CD4-positive, alpha-beta memory T cell (primary cell): ENCODE measurements at regions not wholly inside any gene's neighbourhood (a gene's known extent, or its start where the extent isn't known, plus 50 kb on each side); places are given as distances from the start of the nearest gene placed in this dataset.

Experiments used
- CTCF ChIA-PET: fragments of 350-600 bp; sonication (Branson Sonifier 250); formaldehyde crosslinking; loops from one replicate; lab custom pipeline; 2021; ENCODE audit warnings: inconsistent platforms; ENCODE audit not compliant: partially characterized antibody; lab: Charles Lee
- POLR2A ChIA-PET: fragments of 350-600 bp; sonication (Branson Sonifier 250); formaldehyde crosslinking; loops from one replicate; lab custom pipeline; 2021; ENCODE audit not compliant: partially characterized antibody; lab: Charles Lee
- DNase-seq, 5 donors: peaks; one replicate each; pipeline versions ENCODE4 v3.0.0 to v3.0.0-alpha.2; 2020 to 2022; ENCODE audit warnings: mixed read lengths in 1 of 5
- H3K27ac ChIP-seq: one replicate; pipeline ENCODE4 v1.7.0; 2013; ENCODE audit warnings: low read depth, low read length
- H3K27me3 ChIP-seq: 2 replicates; pipeline ENCODE4 v1.7.0; 2013; ENCODE audit warnings: mild to moderate bottlenecking, low read length, moderate library complexity; ENCODE audit not compliant: insufficient read depth
- H3K36me3 ChIP-seq: 2 replicates; pipeline ENCODE4 v1.7.0; 2013; ENCODE audit warnings: mild to moderate bottlenecking, low read length, moderate library complexity; ENCODE audit not compliant: insufficient read depth
- H3K4me1 ChIP-seq: 2 replicates; pipeline ENCODE4 v1.7.0; 2013; ENCODE audit warnings: mild to moderate bottlenecking, low read length, moderate library complexity; ENCODE audit not compliant: insufficient read depth
- H3K4me3 ChIP-seq, 2 donors: one replicate each; pipeline ENCODE4 v1.7.0; 2013; ENCODE audit warnings: low read length in 2 of 2, mild to moderate bottlenecking in 1 of 2
- H3K9me3 ChIP-seq, 2 donors: one replicate each; pipeline ENCODE4 v1.7.0; 2013; ENCODE audit warnings: low read length in 2 of 2, control low read depth in 1 of 2; ENCODE audit not compliant: control insufficient read depth in 1 of 2
- H3K27ac Mint-ChIP-seq, 7 donors: one replicate each; pipeline ENCODE4 v1.8.0; 2020 to 2021; ENCODE audit warnings: mixed read lengths in 7 of 7, mild to moderate bottlenecking in 6 of 7, inconsistent platforms in 3 of 7, moderate library complexity in 3 of 7
- H3K27me3 Mint-ChIP-seq, 2 donors: one replicate each; pipeline ENCODE4 v1.8.0; 2020 to 2021; ENCODE audit warnings: mixed read lengths in 2 of 2
- H3K36me3 Mint-ChIP-seq, 2 donors: one replicate each; pipeline ENCODE4 v1.8.0; 2020 to 2021; ENCODE audit warnings: mixed read lengths in 2 of 2, inconsistent platforms in 1 of 2, mild to moderate bottlenecking in 1 of 2
- H3K4me1 Mint-ChIP-seq, 4 donors: one replicate each; pipeline ENCODE4 v1.8.0; 2020 to 2021; ENCODE audit warnings: mixed read lengths in 4 of 4, mild to moderate bottlenecking in 1 of 4
- H3K4me3 Mint-ChIP-seq, 8 donors: one replicate each; pipeline ENCODE4 v1.8.0; 2020 to 2021; ENCODE audit warnings: mixed read lengths in 8 of 8, mild to moderate bottlenecking in 7 of 8, moderate library complexity in 6 of 8, inconsistent platforms in 3 of 8
- H3K9me3 Mint-ChIP-seq, 8 donors: one replicate each; pipeline ENCODE4 v1.8.0; 2020 to 2021; ENCODE audit warnings: mixed read lengths in 8 of 8, mild to moderate bottlenecking in 5 of 8, inconsistent platforms in 3 of 8, moderate library complexity in 1 of 8
- intact Hi-C: fragments of 100-400 bp; cut with micrococcal nuclease; formaldehyde crosslinking; loops from one replicate; pipeline ENCODE4 v1.15.1; 2023

GRCh38 chr2:180682871-180683270, 297.5 kb upstream of the UBE2E3 start:
- Mint-ChIP-seq H3K4me1 (no peaks in the 10 kb centered on the region), H3K27ac (no peak overlapping the region), H3K9me3 (no peaks in the 10 kb centered on the region), H3K27me3 (peaks cover 7 to 12% of the 10 kb centered on the region in 2 donors), H3K4me3 (no peak overlapping the region), H3K36me3 (no peaks in the 10 kb centered on the region)
- ChIA-PET CTCF (no interaction called here), POLR2A (no interaction called here)
- intact Hi-C loops = no loop called here
- no peak overlapping the region for H3K4me3 ChIP-seq
- DNase-seq = no peak
- no peaks in the 10 kb centered on the region for H3K9me3 ChIP-seq
- H3K4me1 ChIP-seq = no peaks in the 10 kb centered on the region
- no peak overlapping the region for H3K27ac ChIP-seq
- no peaks in the 10 kb centered on the region for H3K36me3 ChIP-seq
- H3K27me3 ChIP-seq = no peaks in the 10 kb centered on the region

- H3K27ac Mint-ChIP-seq = no peak overlapping the region
- POLR2A ChIA-PET = no interaction called here
- no peaks in the 10 kb centered on the region for H3K4me1 Mint-ChIP-seq
- Histone ChIP-seq H3K4me3 (no peak overlapping the region), H3K36me3 (no peaks in the 10 kb centered on the region), H3K9me3 (no peaks in the 10 kb centered on the region), H3K27me3 (no peaks in the 10 kb centered on the region), H3K4me1 (no peaks in the 10 kb centered on the region), H3K27ac (no peak overlapping the region)
- no peak for DNase-seq
- peaks cover 7 to 9% of the 10 kb centered on the region in 2 donors for H3K27me3 Mint-ChIP-seq
- H3K36me3 Mint-ChIP-seq = no peaks in the 10 kb centered on the region
- intact Hi-C loops = no loop called here
- H3K4me3 Mint-ChIP-seq = no peak overlapping the region
- CTCF ChIA-PET = no interaction called here
- no peaks in the 10 kb centered on the region for H3K9me3 Mint-ChIP-seq
Measured at GRCh38 chr2:180679693-180680092, 300.7 kb upstream of the UBE2E3 start.

- no peaks in the 10 kb centered on the region for H3K4me1 ChIP-seq
- Mint-ChIP-seq H3K4me1 (no peaks in the 10 kb centered on the region), H3K4me3 (no peak overlapping the region), H3K27me3 (peaks cover 7 to 9% of the 10 kb centered on the region in 2 donors), H3K27ac (no peak overlapping the region), H3K9me3 (no peaks in the 10 kb centered on the region), H3K36me3 (no peaks in the 10 kb centered on the region)
- no peaks in the 10 kb centered on the region for H3K36me3 ChIP-seq
- ChIA-PET CTCF (no interaction called here), POLR2A (no interaction called here)
- H3K27ac ChIP-seq = no peak overlapping the region
- DNase-seq = no peak
- intact Hi-C loops = no loop called here
- no peak overlapping the region for H3K4me3 ChIP-seq
- H3K9me3 ChIP-seq = no peaks in the 10 kb centered on the region
- no peaks in the 10 kb centered on the region for H3K27me3 ChIP-seq
Measured at GRCh38 chr2:180678625-180678972, 301.8 kb upstream of the UBE2E3 start.

GRCh38 chr2:180677930-180678624, 302.3 kb upstream of the UBE2E3 start:
- intact Hi-C loops = no loop called here
- Mint-ChIP-seq H3K4me3 (no peak overlapping the region), H3K9me3 (no peaks in the 10 kb centered on the region), H3K27ac (no peak overlapping the region), H3K4me1 (no peaks in the 10 kb centered on the region), H3K36me3 (no peaks in the 10 kb centered on the region), H3K27me3 (peaks cover 10 to 12% of the 10 kb centered on the region in 2 donors)
- no peaks in the 10 kb centered on the region for H3K36me3 ChIP-seq
- no peaks in the 10 kb centered on the region for H3K4me1 ChIP-seq
- no peak for DNase-seq
- H3K9me3 ChIP-seq = no peaks in the 10 kb centered on the region
- ChIA-PET POLR2A (no interaction called here), CTCF (no interaction called here)
- H3K4me3 ChIP-seq = no peak overlapping the region
- no peaks in the 10 kb centered on the region for H3K27me3 ChIP-seq
- no peak overlapping the region for H3K27ac ChIP-seq

- Mint-ChIP-seq H3K36me3 (no peaks in the 10 kb centered on the region), H3K27ac (no peak overlapping the region), H3K27me3 (peaks cover 8 to 11% of the 10 kb centered on the region in 2 donors), H3K4me1 (no peaks in the 10 kb centered on the region), H3K9me3 (no peaks in the 10 kb centered on the region), H3K4me3 (no peak overlapping the region)
- no peaks in the 10 kb centered on the region for H3K4me1 ChIP-seq
- H3K9me3 ChIP-seq = no peaks in the 10 kb centered on the region
- DNase-seq = no peak
- no peaks in the 10 kb centered on the region for H3K27me3 ChIP-seq
- intact Hi-C loops = no loop called here
- no peak overlapping the region for H3K27ac ChIP-seq
- no peaks in the 10 kb centered on the region for H3K36me3 ChIP-seq
- POLR2A ChIA-PET = no interaction called here
- CTCF ChIA-PET = no interaction called here
- no peak overlapping the region for H3K4me3 ChIP-seq
Measured at GRCh38 chr2:180677200-180677599, 303.2 kb upstream of the UBE2E3 start.

- Mint-ChIP-seq H3K27ac (no peak overlapping the region), H3K36me3 (no peaks in the 10 kb centered on the region), H3K27me3 (peaks cover 8 to 11% of the 10 kb centered on the region in 2 donors), H3K4me1 (no peaks in the 10 kb centered on the region), H3K4me3 (no peak overlapping the region), H3K9me3 (peaks cover 0 to 2% (median 0%) of the 10 kb centered on the region in 8 donors)
- Histone ChIP-seq H3K27ac (no peak overlapping the region), H3K4me1 (no peaks in the 10 kb centered on the region), H3K27me3 (no peaks in the 10 kb centered on the region), H3K9me3 (no peaks in the 10 kb centered on the region), H3K4me3 (no peak overlapping the region), H3K36me3 (no peaks in the 10 kb centered on the region)
- ChIA-PET CTCF (no interaction called here), POLR2A (no interaction called here)
- no peak for DNase-seq
- intact Hi-C loops = no loop called here
Measured at GRCh38 chr2:180676520-180677025, 303.8 kb upstream of the UBE2E3 start.

- Histone ChIP-seq H3K27me3 (no peaks in the 10 kb centered on the region), H3K9me3 (no peaks in the 10 kb centered on the region), H3K4me1 (no peaks in the 10 kb centered on the region), H3K4me3 (no peak overlapping the region), H3K27ac (no peak overlapping the region), H3K36me3 (no peaks in the 10 kb centered on the region)
- no peaks in the 10 kb centered on the region for H3K36me3 Mint-ChIP-seq
- H3K27ac Mint-ChIP-seq = no peak overlapping the region
- peaks cover 5 to 8% of the 10 kb centered on the region in 2 donors for H3K27me3 Mint-ChIP-seq
- no peak for DNase-seq
- H3K4me1 Mint-ChIP-seq = no peaks in the 10 kb centered on the region
- intact Hi-C loops = no loop called here
- H3K9me3 Mint-ChIP-seq = peaks cover 0 to 2% (median 0%) of the 10 kb centered on the region in 8 donors
- ChIA-PET POLR2A (no interaction called here), CTCF (no interaction called here)
- H3K4me3 Mint-ChIP-seq = no peak overlapping the region
Measured at GRCh38 chr2:180675170-180675569, 305.2 kb upstream of the UBE2E3 start.
